GM12878 (cell line): ENCODE measurements at regions not wholly inside any gene's neighbourhood (a gene's known extent, or its start where the extent isn't known, plus 50 kb on each side); places are given as distances from the start of the nearest gene placed in this dataset.

Experiments
- ATAC-seq: fragments of 200-7000 bp; cut with Tn5 transposase; 3 replicates; pipeline ENCODE4 v1.9.1; 2020; ENCODE audit warnings: mild to moderate bottlenecking, moderate library complexity
- BruUV-seq: library from RNA; stranded (reverse); fragments of 400-500 nt; replicated peaks from 2 replicates; lab custom pipeline; 2021; lab: Mats Ljungman, UMichigan
- CTCF ChIA-PET: fragments of 300-600 bp; sonication (Branson Sonifier 250); formaldehyde crosslinking; extraction: SDS; loops from one replicate; lab custom pipeline; 2021; ENCODE audit warnings: inconsistent platforms; lab: Yijun Ruan, JAX
- POLR2A ChIA-PET: fragments of 350-600 bp; formaldehyde crosslinking; extraction: SDS; loops from one replicate; lab custom pipeline; 2021; ENCODE audit warnings: inconsistent platforms; lab: Charles Lee
- RAD21 ChIA-PET: fragments of 300-600 bp; sonication (Branson Sonifier 250); formaldehyde crosslinking; loops from one replicate; lab custom pipeline; 2023; ENCODE audit warnings: antibody characterized with exemption; ENCODE audit not compliant: unreplicated experiment; lab: Charles Lee
- SMC1A ChIA-PET: fragments of 300-600 bp; sonication (Branson Sonifier 250); formaldehyde crosslinking; loops from one replicate; lab custom pipeline; 2023; ENCODE audit not compliant: unreplicated experiment, uncharacterized antibody; lab: Charles Lee
- DNase-seq: peaks from one replicate; pipeline ENCODE4 v3.0.0-alpha.2; 2011; ENCODE audit warnings: low read depth, low spot score
- FAIRE-seq: peaks from 3 replicates; lab custom pipeline; 2011; peaks lifted over from hg19 to GRCh38; lab: Jason Lieb, UNC
- H2AFZ ChIP-seq: 2 replicates; pipeline ENCODE4 v1.6.0; 2011; ENCODE audit warnings: low read depth, low read length, control low read depth; ENCODE audit not compliant: control insufficient read depth
- H3K27ac ChIP-seq: 2 replicates; pipeline ENCODE4 v1.5.1; 2011; ENCODE audit warnings: control low read depth; ENCODE audit not compliant: control insufficient read depth, insufficient read depth
- H3K27me3 ChIP-seq, 2 experiments: replicated peaks in 1 of 2; 2 replicates each; pipeline versions ENCODE4 v1.6.0 to v1.6.1; 2011; ENCODE audit warnings: low read length in 1 of 2; ENCODE audit not compliant: control insufficient read depth in 2 of 2, insufficient read depth in 2 of 2
- H3K36me3 ChIP-seq, 2 experiments: 2 replicates each; pipeline ENCODE4 v1.5.1; 2011; ENCODE audit warnings: low read length in 1 of 2; ENCODE audit not compliant: control insufficient read depth in 2 of 2, insufficient read depth in 2 of 2
- H3K4me1 ChIP-seq: 2 replicates; pipeline ENCODE4 v1.6.1; 2011; ENCODE audit warnings: mild to moderate bottlenecking, low read length, moderate library complexity, mixed read lengths; ENCODE audit not compliant: control insufficient read depth, insufficient read depth
- H3K4me2 ChIP-seq: 2 replicates; pipeline ENCODE4 v1.6.0; 2011; ENCODE audit warnings: control low read depth; ENCODE audit not compliant: control insufficient read depth, insufficient read depth
- H3K4me3 ChIP-seq: fragments of 200-600 bp; sonication (generic); 2 replicates; pipeline ENCODE4 v1.5.1; 2016
- H3K79me2 ChIP-seq: 2 replicates; pipeline ENCODE4 v1.6.0; 2011; ENCODE audit warnings: low read length; ENCODE audit not compliant: control insufficient read depth, insufficient read depth
- H3K9ac ChIP-seq: 2 replicates; pipeline ENCODE4 v1.8.0; 2011; ENCODE audit warnings: low read length, control low read depth, mixed read lengths; ENCODE audit not compliant: control insufficient read depth, insufficient read depth
- H3K9me3 ChIP-seq: replicated peaks from 3 replicates; pipeline ENCODE4 v1.5.1; 2011; ENCODE audit warnings: mild to moderate bottlenecking, low read length; ENCODE audit not compliant: control insufficient read depth, insufficient read depth
- H4K20me1 ChIP-seq: 2 replicates; pipeline ENCODE4 v1.6.0; 2011; ENCODE audit not compliant: control insufficient read depth, insufficient read depth
- BACH1 ChIP-seq: fragments of 450-650 bp; IDR thresholded peaks from 2 replicates; pipeline ENCODE4 v1.6.1; 2017; ENCODE audit warnings: mild to moderate bottlenecking, borderline replicate concordance
- IKZF1 ChIP-seq: fragments of 450-650 bp; conservative IDR thresholded peaks from 2 replicates; pipeline ENCODE4 v1.6.1; 2017; ENCODE audit warnings: antibody characterized with exemption, mild to moderate bottlenecking
- IRF4 ChIP-seq: IDR thresholded peaks from 2 replicates; pipeline ENCODE4 v1.6.1; 2011; ENCODE audit warnings: low read depth, low read length
- JUNB ChIP-seq: IDR thresholded peaks from 2 replicates; pipeline ENCODE4 v1.6.1; 2016; ENCODE audit warnings: antibody characterized with exemption, mild to moderate bottlenecking
- LARP7 ChIP-seq: fragments of 450-650 bp; IDR thresholded peaks from 2 replicates; pipeline ENCODE4 v1.6.1; 2017; ENCODE audit warnings: mild to moderate bottlenecking
- SKIL ChIP-seq: fragments of 450-650 bp; IDR thresholded peaks from 2 replicates; pipeline ENCODE4 v1.6.1; 2017; ENCODE audit warnings: mild to moderate bottlenecking, low read depth, inconsistent platforms; ENCODE audit not compliant: poor library complexity, severe bottlenecking
- SMARCA5 ChIP-seq: fragments of 450-650 bp; IDR thresholded peaks from 2 replicates; pipeline ENCODE4 v1.6.1; 2017; ENCODE audit warnings: mild to moderate bottlenecking
- SPI1 ChIP-seq: IDR thresholded peaks from 2 replicates; pipeline ENCODE4 v1.6.1; 2011; ENCODE audit warnings: low read depth, mild to moderate bottlenecking, low read length, moderate library complexity, borderline replicate concordance; ENCODE audit not compliant: insufficient read depth
- ZNF217 ChIP-seq: fragments of 450-650 bp; IDR thresholded peaks from 2 replicates; pipeline ENCODE4 v1.6.1; 2017; ENCODE audit warnings: antibody characterized with exemption, mild to moderate bottlenecking
- WGBS: methylation state at CpG from one replicate; pipeline ENCODE4 v1.1.6; 2016; ENCODE audit warnings: low lambda C conversion rate; ENCODE audit not compliant: insufficient replicate concordance, insufficient coverage; ENCODE audit errors: missing lambda C conversion rate; 5-methylcytosine and 5-hydroxymethylcytosine counted together
- in situ Hi-C: fragments of 300-500 bp; cut with MboI; formaldehyde crosslinking; loops from 9 replicates; pipeline ENCODE4 v1.14.3; 2018; ENCODE audit warnings: mixed read lengths
- intact Hi-C: fragments of 100-400 bp; cut with micrococcal nuclease; formaldehyde crosslinking; loops from one replicate; pipeline ENCODE4 v1.14.2; 2022; ENCODE audit not compliant: unreplicated experiment

GRCh38 chr5:124652514-124652819 is 94.0 kb downstream of the ZNF608 start:
- no peak overlapping the region for H2AFZ ChIP-seq
- no peak overlapping the region for H3K9ac ChIP-seq
- DNase-seq (no peak), FAIRE-seq (no peak), ATAC-seq (no peak)
- H3K9me3 ChIP-seq, result no peaks in the 10 kb centered on the region
- POLR2A ChIA-PET, result interaction anchor here (1.3 kb wide), 1 partner anchor 53 kb away, joined by 3 read pairs; no protein-coding TSS in a partner anchor
- no peaks in the 10 kb centered on the region for H3K36me3 ChIP-seq
- RAD21 ChIA-PET, result interaction anchor here (1.0 to 5.9 kb wide), 7 partner anchors 9 to 262 kb away, joined by 3 to 49 read pairs (median 3); partner anchors contain the start of gene ZNF608
- CTCF ChIA-PET, result interaction anchor here (1.5 kb wide), 2 partner anchors 12 to 46 kb away, joined by 3 to 5 read pairs; no protein-coding TSS in a partner anchor
- in situ Hi-C loops (no loop called here), intact Hi-C loops (loop anchor here (5.0 to 10.0 kb wide), 3 partner anchors 75 to 762 kb away; no protein-coding TSS in a partner anchor)
- peaks cover 2% of the 10 kb centered on the region; the same call in 1 of the 2 replicates for H3K79me2 ChIP-seq
- 97% methylated on average over 2 of the region's 2 CpGs for WGBS
- SMC1A ChIA-PET, result interaction anchor here (1.0 to 6.0 kb wide), 3 partner anchors 51 to 267 kb away, joined by 3 to 44 read pairs (median 6); partner anchors contain the start of gene ZNF608
- no TSS peak for BruUV-seq
- H3K4me1 ChIP-seq, result peaks cover 42% of the 10 kb centered on the region
- no peaks in the 10 kb centered on the region for H4K20me1 ChIP-seq
- peak overlapping the region; percentile 84 for H3K4me2 ChIP-seq
- 0 out of 2 replicates have a peak overlapping the region, but pooled peaks have one; percentile 51 for H3K4me3 ChIP-seq
- H3K27me3 ChIP-seq, result no peaks in the 10 kb centered on the region
- no peak overlapping the region for H3K27ac ChIP-seq
- TF ChIP-seq BACH1 (no peak), SPI1 (no peak)

GRCh38 chr5:124651663-124652513 is 94.6 kb downstream of the ZNF608 start:
- intact Hi-C loops, result loop anchor here (2.0 to 10.0 kb wide), 6 partner anchors 53 to 763 kb away; no protein-coding TSS in a partner anchor
- Histone ChIP-seq H3K9ac (peak overlapping the region; percentile 18; the same call in 1 of the 2 replicates), H3K4me1 (peaks cover 46% of the 10 kb centered on the region), H3K27ac (peak overlapping the region; percentile 41; the same call in 1 of the 2 replicates), H3K4me2 (peak overlapping the region; percentile 84), H3K27me3 (no peaks in the 10 kb centered on the region), H2AFZ (peak overlapping the region; percentile 49), H3K36me3 (peaks cover 0 to 2% of the 10 kb centered on the region in 2 experiments; a peak in 1 of 4 replicates), H3K4me3 (peak overlapping the region; percentile 51; the same call in 1 of the 2 replicates), H3K79me2 (peaks cover 2% of the 10 kb centered on the region; the same call in 1 of the 2 replicates), H4K20me1 (no peaks in the 10 kb centered on the region), H3K9me3 (no peaks in the 10 kb centered on the region; the same call in 2 of the 3 replicates)
- ChIA-PET CTCF (interaction anchor here (1.0 to 1.5 kb wide), 2 partner anchors 47 to 269 kb away, joined by 3 to 5 read pairs; no protein-coding TSS in a partner anchor), RAD21 (interaction anchor here (0.9 to 5.9 kb wide), 13 partner anchors 8 to 300 kb away, joined by 3 to 49 read pairs (median 3); partner anchors contain the start of gene ZNF608), POLR2A (interaction anchor here (0.9 to 1.5 kb wide), 2 partner anchors 9 to 78 kb away, joined by 3 to 4 read pairs; no protein-coding TSS in a partner anchor), SMC1A (interaction anchor here (0.5 to 6.0 kb wide), 15 partner anchors 9 to 615 kb away, joined by 3 to 44 read pairs (median 4); partner anchors contain the start of gene ZNF608)
- in situ Hi-C loops, result no loop called here
- ATAC-seq, result peak; percentile 45
- DNase-seq, result no peak
- FAIRE-seq, result no peak
- 8% methylated on average over 54 of the region's 54 CpGs for WGBS
- BruUV-seq, result no TSS peak
- TF ChIP-seq IKZF1 (peak; percentile 89), SMARCA5 (peak; percentile 74), BACH1 (peak; percentile 79; the same call in 1 of the 2 replicates), SKIL (no peak), IRF4 (0 out of 2 replicates have a peak, but pooled peaks have one; percentile 28), ZNF217 (peak; percentile 68; the same call in 1 of the 2 replicates), LARP7 (peak; percentile 75; the same call in 1 of the 2 replicates), JUNB (no peak)
